ENCODE measurements at regions not wholly inside any gene's neighbourhood (a gene's known extent, or its start where the extent isn't known, plus 50 kb on each side); places are given as distances from the start of the nearest gene placed in this dataset.

DNA sequence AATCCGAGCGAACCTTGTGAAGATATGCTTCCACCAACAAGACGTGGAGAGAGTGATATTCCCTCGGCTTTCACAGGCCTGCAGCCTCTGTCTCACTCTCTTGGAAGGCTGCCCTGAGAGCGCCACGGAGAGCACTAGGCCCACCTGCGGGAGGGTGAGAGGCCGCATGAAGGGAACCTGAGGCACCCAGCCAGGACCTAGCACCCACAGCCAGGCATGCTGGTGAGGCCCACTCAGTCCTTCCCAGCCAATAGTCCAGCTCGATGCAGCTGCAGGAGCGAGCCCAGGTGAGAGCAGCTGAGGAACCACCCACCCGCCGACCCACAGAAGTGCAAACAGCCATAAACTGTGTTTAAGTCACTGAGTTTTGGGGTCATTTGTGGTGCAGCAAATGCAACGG, 227.2 kb downstream of the QKI start:
- H3K4me3 ChIP-seq (ENCODE audit: control insufficient read depth, low read depth, low read length): no peak overlapping the region
- no peak for TF ChIP-seq CTCF (IDR thresholded peaks at IDR 0.05; ENCODE audit: control insufficient read depth, insufficient read depth, low read depth, low read length, missing control alignments)
- no peak for DNase-seq (ENCODE audit: low read depth)

DNA sequence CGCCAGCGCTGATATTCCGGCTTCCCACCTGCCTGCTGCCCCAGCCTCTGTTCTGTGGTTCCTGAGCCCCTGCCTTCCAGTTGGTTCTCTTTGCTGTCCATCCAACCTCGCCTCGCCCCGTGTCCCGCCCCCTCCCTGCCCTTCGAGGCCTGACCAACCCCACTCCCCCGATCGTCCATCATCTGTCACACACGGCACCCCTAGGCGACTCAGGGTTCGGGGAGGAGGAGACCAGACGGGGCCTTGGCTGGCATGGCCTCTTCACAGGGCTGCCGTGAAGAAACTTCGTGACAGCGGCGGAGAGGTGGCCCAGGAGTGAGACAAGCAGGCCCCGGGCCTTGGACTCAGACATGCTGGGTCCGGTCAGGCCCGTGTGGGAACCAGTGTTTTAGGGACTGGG, 226.1 kb downstream of the QKI start:
- H3K4me3 ChIP-seq (ENCODE audit: control insufficient read depth, low read depth, low read length): no peak overlapping the region
- no peak for TF ChIP-seq CTCF (IDR thresholded peaks at IDR 0.05; ENCODE audit: control insufficient read depth, insufficient read depth, low read depth, low read length, missing control alignments)
- no peak for DNase-seq (ENCODE audit: low read depth)

DNA sequence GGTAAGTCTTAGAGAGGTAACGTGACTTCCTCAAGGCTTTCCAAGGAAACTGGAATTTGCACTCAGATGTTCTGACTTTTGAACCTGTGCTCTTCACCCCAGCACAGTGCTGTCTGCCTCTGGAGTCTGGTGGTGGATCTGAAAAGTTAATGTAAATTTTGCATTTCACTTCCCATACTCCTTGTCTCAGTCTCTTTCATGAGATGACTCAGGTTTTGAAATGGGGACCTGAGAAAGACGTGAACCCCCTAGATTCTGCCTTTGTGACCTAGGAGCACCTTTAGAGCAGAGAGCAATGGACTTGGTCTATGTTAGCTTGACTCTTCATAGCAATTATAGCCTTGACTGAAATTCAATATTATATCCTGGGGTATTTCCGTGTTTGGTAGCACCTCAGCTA, 223.0 kb downstream of the QKI start:
- H3K4me3 ChIP-seq (ENCODE audit: control insufficient read depth, low read depth, low read length): no peak overlapping the region
- DNase-seq (ENCODE audit: low read depth): no peak

DNA sequence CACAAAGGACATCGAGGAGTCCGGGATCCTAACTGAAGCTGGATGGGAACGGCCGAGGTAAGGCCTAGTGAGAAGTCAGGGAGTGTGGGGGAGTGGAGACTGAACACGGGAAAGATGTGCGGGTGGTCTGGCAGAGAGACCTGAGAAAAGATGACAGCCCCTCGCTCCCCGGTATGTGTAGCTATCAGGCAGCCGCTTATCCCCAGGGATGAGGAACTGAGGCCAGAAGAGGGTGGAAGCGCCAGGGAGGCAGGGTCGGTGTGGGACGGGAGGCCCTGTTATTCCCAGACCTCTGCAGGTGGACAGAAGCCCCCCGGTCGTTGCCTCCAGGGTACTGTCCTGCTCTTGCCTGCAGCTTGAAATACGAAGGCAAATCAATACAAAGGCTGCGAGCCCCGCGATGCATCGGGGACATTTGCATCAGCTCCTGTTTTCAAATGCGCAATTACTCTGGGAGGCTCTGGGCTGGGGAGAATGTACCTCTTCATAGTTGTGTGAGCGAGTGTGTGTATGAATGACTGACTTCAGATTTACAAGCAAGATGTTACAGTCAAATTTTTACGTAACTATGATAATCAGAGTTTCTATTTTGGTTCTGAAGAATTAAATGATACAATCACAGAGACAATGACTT, 221.3 kb downstream of the QKI start:
- no peak for TF ChIP-seq CTCF (IDR thresholded peaks at IDR 0.05; ENCODE audit: control insufficient read depth, insufficient read depth, low read depth, low read length, missing control alignments)
- no peak overlapping the region for H3K4me3 ChIP-seq (ENCODE audit: control insufficient read depth, low read depth, low read length)
- no peak for DNase-seq (ENCODE audit: low read depth)

More for the DNA sequence above, 223.0 kb downstream of the QKI start:
- no peak for TF ChIP-seq CTCF (IDR thresholded peaks at IDR 0.05; ENCODE audit: control insufficient read depth, insufficient read depth, low read depth, low read length, missing control alignments)

GRCh38 chr6:163635315-163635714, 220.8 kb downstream of the QKI start:
- no peak for DNase-seq (ENCODE audit: low read depth)
- no peak for TF ChIP-seq CTCF (IDR thresholded peaks at IDR 0.05; ENCODE audit: control insufficient read depth, insufficient read depth, low read depth, low read length, missing control alignments)
- H3K4me3 ChIP-seq (ENCODE audit: control insufficient read depth, low read depth, low read length): no peak overlapping the region

GRCh38 chr6:163634211-163635171, 220.0 kb downstream of the QKI start:
- DNase-seq (ENCODE audit: low read depth): no peak
- H3K4me3 ChIP-seq (ENCODE audit: control insufficient read depth, low read depth, low read length): no peak overlapping the region
- no peak for TF ChIP-seq CTCF (IDR thresholded peaks at IDR 0.05; ENCODE audit: control insufficient read depth, insufficient read depth, low read depth, low read length, missing control alignments)

Measured in AG09309 (cell line).